ENCODE measurements at regions not wholly inside any gene's neighbourhood (a gene's known extent, or its start where the extent isn't known, plus 50 kb on each side); places are given as distances from the start of the nearest gene placed in this dataset.

DNA sequence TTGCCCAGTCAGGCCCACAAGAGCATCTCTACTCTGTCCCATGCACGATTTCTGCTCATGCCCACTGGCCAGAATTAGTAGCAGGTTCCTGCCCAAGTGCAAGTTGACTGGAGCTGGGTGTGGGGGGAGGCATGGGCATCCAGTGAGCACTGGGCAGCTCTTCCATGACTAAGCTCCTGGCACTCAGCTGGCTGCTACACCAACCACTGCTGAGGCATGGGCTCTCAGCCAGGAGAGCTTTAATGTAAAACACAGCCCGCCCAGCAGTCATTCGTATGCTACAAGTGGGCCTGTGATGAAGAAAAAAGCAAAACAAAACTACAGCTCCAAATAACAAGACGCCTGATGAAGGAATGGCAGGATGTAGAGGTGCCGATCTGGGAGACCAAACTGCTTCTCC lies 335.4 kb upstream of the PFKP start:
- TF ChIP-seq, protein P1, sequence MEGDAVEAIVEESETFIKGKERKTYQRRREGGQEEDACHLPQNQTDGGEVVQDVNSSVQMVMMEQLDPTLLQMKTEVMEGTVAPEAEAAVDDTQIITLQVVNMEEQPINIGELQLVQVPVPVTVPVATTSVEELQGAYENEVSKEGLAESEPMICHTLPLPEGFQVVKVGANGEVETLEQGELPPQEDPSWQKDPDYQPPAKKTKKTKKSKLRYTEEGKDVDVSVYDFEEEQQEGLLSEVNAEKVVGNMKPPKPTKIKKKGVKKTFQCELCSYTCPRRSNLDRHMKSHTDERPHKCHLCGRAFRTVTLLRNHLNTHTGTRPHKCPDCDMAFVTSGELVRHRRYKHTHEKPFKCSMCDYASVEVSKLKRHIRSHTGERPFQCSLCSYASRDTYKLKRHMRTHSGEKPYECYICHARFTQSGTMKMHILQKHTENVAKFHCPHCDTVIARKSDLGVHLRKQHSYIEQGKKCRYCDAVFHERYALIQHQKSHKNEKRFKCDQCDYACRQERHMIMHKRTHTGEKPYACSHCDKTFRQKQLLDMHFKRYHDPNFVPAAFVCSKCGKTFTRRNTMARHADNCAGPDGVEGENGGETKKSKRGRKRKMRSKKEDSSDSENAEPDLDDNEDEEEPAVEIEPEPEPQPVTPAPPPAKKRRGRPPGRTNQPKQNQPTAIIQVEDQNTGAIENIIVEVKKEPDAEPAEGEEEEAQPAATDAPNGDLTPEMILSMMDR (conservative IDR thresholded peaks at IDR 0.05; ENCODE audit: low read length) = no peak
- no peak for DNase-seq (ENCODE audit: low read depth)
- no peak overlapping the region for H3K4me3 ChIP-seq (ENCODE audit: low read length)

GRCh38 chr10:2729197-2729596 lies 338.2 kb upstream of the PFKP start:
- no peak for DNase-seq (ENCODE audit: low read depth)
- TF ChIP-seq, protein P1 (conservative IDR thresholded peaks at IDR 0.05; ENCODE audit: low read length) = no peak
- no peak overlapping the region for H3K4me3 ChIP-seq (ENCODE audit: low read length)

GRCh38 chr10:2728087-2728486 lies 339.3 kb upstream of the PFKP start:
- no peak overlapping the region for H3K4me3 ChIP-seq (ENCODE audit: low read length)
- TF ChIP-seq, protein P1 (conservative IDR thresholded peaks at IDR 0.05; ENCODE audit: low read length) = no peak
- no peak for DNase-seq (ENCODE audit: low read depth)

DNA sequence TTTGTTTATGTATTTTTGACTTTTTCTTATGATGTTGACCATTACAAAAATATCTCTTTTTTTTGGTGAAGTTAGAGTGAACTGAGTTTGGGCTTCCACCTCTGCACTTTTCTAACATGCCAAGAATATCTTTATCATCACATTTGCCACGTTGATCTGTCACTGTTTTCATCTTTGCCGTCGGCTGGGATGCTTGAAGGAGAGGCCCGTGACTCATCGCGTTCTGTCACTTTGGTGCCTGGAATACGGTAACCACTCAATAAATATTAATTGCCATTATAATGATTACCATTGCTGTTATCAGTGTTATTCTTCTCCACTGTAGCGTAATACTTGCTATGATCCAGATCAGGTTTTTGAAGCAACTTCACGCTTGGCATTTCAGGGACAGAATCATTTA lies 350.8 kb upstream of the PFKP start:
- TF ChIP-seq, protein P1 (conservative IDR thresholded peaks at IDR 0.05; ENCODE audit: low read length) = no peak
- DNase-seq (ENCODE audit: low read depth) = no peak

DNA sequence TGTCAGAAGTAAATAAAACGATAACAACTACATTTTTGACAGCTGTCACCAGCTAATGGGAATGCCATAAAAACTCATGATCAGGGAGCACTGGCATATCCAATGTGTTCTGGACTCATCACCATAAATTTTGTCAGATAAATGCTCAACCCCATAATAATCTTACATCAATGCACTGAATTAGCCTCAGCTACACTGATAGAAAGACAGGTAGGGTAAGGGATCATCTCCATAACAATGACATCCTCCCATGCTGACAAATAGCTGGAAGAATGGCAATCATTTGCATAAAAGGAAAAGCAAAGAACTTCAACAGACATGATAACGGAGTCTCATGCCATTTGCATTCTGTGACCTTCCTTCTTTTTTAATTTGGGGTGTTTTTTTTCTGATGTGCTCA lies 352.8 kb upstream of the PFKP start:
- TF ChIP-seq, protein P1 (conservative IDR thresholded peaks at IDR 0.05; ENCODE audit: low read length) = no peak
- H3K4me3 ChIP-seq (ENCODE audit: low read length) = no peak overlapping the region
- DNase-seq (ENCODE audit: low read depth) = no peak

More for the DNA sequence above, 350.8 kb upstream of the PFKP start:
- H3K4me3 ChIP-seq (ENCODE audit: low read length) = no peak overlapping the region

GRCh38 chr10:2703953-2704352 lies 363.4 kb upstream of the PFKP start:
- DNase-seq (ENCODE audit: low read depth) = no peak
- no peak overlapping the region for H3K4me3 ChIP-seq (ENCODE audit: low read length)
- TF ChIP-seq, protein P1 (conservative IDR thresholded peaks at IDR 0.05; ENCODE audit: low read length) = no peak

GRCh38 chr10:2701802-2702201 lies 365.5 kb upstream of the PFKP start:
- no peak overlapping the region for H3K4me3 ChIP-seq (ENCODE audit: low read length)
- TF ChIP-seq, protein P1 (conservative IDR thresholded peaks at IDR 0.05; ENCODE audit: low read length) = no peak
- DNase-seq (ENCODE audit: low read depth) = no peak

Measured in AG10803 (cell line).